Colon (tissue), 2 donors: ENCODE measurements at regions not wholly inside any gene's neighbourhood (a gene's known extent, or its start where the extent isn't known, plus 50 kb on each side); places are given as distances from the start of the nearest gene placed in this dataset.
"Not testable (repeated sequence)": the region's sequence is repeated elsewhere in the genome, so short reads cannot be mapped to it uniquely, and the experiment has no call there.

ENCODE experiments used
- FAIRE-seq: peaks from 2 replicates; lab custom pipeline; 2012; peaks lifted over from hg19 to GRCh38; lab: Jason Lieb, UNC
- donor health status: control.
- donor health status: control.

DNA sequence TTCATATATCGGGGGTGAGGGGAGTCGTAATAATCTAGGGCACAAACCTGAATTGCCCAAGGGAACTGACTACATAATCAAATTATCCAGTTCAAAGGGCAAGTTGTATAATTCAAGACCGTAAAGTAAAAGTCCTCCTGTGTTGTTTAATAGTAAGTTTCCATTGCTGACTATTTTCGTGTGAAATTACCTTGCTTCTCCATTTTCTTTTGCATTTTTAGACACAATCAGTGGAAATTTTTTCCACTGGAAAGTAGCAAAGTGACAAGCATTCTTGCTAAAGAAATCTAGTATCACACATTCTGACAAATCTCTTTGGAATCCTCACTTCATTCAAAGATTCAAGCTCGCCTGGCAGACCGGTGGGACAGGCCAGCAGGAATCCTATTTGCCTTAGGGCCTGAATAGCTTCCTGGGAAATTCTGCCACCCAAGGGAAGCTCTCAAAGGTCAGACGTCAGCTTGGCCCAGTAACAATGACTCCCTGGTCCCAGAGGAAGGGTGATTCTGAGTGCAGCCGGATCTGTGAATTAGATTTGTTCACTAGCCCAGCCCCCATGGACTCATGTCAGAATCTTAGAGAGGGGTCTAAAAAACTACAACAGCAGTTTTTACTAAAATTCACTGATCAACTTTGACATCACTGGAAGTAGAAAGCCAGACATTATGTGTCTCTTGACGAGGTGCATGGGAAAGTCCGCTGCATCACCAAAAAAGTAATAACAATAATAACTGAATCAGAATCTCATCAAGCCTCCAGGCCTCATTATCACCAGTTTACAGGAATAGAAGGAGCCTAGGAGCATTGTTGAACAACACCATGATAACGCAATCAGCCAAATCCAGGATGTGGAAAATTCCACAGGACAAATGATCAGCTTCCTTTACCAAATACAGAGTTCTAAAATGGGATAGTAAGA is 161.0 kb downstream of the SKIDA1 start:
- FAIRE-seq, result no peak

DNA sequence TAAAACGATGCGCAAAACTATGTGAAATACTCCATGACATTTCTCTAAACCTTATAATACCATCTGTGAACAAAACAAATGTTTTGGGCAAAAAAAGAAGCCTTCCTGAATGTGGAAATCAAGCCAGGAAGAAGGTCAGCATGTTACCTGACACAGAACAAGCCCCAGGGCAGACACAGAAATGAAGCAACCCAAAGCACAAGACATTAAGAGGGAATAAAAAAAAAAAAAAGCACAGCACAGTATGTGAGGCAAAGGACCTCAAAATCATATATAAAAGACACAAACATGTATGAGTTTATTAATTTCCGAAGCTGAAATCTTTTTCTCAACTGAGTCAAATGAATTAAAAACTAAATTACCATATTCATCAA is 161.8 kb downstream of the SKIDA1 start:
- FAIRE-seq, result no peak

DNA sequence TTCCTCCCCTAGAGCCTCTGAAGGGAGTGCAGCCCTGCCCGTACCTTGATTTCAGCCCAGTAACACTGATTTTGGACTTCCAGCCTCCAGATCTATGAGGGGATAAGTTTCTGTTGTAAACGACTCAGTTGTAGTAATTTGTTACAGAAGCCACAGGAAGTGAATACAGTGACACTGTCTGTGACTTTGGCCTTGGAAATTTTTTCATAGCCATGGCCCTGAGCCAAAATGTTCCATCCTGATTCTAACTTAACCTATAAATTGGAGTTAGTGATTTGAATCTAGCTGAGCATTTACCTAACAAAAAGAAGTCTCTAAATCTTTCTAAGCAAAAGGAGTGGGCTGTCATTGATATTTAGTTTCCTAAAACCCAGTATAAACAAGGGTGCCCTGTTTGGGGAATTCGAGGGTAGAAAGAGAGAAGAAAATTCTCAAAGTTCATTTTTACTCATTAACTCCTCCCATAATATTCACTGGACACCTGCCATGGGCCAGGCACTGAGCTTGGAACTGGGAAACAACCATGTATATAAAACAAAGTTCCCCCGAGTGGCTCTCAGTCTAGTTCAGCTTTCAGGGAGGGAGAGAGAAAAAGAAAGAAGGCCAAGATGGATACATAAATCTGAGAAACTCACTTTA is 162.3 kb downstream of the SKIDA1 start:
- no peak for FAIRE-seq

DNA sequence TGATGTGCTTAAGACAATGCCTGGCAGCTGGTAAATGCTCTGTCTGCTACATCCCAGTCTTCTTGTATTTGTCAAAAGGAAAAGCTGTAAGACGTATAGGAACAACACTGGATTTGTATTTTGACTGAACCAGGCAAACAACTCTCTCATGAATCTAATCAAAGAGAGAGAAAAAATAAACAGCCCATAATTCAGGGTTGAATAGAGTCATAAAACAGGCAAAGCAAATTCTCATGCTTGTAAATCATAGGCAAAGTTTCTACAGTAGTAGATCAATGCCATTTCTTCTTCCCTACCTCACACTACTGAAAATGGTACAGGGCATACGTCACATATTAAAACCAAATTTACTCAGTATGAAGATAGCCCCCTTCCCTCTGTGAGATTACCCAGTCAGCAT is 166.3 kb downstream of the SKIDA1 start:
- FAIRE-seq, result no peak

DNA sequence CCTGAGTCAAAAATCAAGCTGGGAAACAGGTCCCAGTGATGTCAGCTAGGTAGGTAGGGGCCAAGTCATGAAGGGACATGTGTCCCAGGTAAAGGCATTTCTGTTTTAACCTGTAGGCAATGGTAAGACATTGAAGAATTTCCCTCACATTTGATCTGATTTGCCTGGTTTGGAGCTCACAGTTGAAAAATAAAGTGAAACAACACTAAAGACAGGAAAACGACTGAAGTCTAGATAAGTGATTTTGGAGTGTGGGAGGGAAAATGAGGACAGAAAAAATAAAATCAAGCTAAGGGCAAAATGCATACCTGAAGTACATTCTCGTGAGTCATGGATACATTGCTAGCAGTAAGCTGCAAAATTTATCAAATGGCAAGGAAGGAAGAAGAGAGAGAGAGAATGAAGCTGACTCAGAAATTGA is 169.9 kb downstream of the SKIDA1 start:
- FAIRE-seq, result no peak

DNA sequence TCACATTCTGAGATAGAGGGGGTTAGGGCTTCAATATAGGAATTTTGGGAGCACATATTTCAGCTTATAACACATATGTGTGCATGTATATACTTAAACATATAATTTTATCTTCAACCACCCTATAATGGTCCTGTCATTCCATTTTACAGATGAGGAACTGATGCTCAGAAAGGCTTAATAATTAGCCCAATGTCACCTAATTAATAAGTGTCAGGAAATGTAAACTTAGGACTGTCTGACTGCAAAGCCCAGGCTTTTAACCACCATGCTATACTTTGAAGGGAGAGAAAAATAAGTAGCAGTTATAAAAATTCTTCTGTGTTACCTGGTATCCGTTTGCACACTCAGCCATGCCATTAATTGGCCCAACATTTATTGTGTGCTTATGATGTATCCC is 172.6 kb downstream of the SKIDA1 start:
- FAIRE-seq, result no peak

DNA sequence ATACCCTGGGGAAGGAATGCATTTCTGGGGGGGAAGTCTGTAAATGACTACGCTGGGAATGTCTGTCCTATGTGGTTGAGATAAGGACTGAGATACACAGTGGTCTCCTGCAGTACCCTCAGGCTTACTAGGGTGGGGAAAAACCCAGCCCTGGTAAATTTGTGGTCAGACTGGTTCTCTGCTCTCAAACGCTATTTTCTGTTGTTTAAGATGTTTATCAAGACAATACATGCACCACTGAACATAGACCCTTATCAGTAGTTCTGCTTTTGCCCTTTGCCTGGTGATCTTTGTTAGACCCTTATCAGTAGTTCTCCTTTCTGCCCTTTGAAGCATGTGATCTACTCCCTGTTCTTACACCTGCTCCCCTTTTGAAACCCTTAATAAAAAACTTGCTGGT is 173.9 kb downstream of the SKIDA1 start:
- not testable (repeated sequence) for FAIRE-seq

DNA sequence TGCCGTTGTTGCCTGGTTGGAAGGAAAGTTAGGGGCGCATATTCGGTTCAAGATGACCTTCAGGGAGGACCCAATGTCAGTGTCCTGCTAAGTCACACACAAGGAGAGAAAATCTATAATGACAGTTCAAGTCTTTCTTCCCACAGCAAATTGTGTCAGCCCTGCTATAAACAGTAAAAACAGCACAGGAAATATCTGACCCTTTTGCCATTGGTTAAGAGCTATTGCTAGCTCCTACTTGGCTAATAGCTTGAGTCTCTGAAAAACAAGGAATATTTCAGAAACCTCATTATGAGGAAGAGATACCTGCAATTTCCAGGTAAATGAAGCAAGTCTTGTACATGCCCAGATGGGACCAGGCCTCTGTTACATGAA is 175.6 kb downstream of the SKIDA1 start:
- FAIRE-seq, result no peak

DNA sequence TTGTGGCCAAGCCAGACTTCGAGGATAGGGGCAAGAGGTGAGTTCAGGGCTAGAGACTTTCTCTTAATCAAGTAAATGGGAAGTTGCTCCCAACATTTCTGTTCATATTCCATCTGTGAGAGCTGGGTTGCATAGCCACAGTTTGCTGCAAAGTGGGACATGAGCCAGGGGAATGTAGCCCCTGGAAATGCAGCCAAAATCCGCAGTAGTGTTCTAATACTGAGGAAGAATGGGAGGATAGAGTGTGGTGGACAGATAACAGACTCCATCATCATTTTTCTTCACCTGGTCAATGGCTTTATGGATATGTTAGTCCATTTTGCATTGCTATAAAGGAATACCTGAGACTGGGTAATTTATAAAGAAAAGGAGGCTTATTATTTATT is 177.7 kb downstream of the SKIDA1 start:
- FAIRE-seq, result no peak

DNA sequence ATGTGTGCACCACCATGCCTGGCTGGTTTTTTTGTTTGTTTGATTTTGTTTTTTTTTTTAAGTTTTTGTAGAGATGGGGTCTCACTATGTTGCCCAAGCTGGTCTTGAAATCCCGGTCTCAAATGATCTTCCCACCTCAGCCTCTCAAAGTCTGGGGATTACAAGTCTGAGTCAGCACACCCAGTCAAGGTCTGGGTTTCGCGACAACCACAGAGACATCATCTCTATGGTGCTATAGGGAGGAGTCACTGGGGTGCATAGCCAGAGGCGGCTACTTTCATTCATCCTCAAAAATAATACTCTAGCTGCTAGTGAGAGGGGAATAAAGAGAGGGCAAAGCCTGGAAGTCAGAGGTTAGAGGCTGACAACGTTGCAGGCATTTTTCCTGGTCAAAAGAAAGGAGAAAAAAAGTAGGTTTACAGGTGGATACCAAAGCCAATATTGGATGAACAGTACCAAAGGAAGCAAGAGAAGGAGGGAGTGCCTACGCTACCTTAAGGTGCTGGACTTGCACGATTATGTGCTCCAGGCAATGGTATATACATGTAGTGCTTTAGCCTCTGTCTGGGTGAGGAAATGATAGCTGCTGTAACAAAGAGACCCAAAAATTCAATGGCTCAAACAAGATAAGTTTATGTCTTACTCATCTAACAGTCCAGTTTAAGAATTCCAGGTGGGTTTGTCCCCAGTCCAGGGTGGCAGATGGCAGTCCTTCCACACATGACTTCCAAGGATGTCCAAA is 178.3 kb downstream of the SKIDA1 start:
- no peak for FAIRE-seq

DNA sequence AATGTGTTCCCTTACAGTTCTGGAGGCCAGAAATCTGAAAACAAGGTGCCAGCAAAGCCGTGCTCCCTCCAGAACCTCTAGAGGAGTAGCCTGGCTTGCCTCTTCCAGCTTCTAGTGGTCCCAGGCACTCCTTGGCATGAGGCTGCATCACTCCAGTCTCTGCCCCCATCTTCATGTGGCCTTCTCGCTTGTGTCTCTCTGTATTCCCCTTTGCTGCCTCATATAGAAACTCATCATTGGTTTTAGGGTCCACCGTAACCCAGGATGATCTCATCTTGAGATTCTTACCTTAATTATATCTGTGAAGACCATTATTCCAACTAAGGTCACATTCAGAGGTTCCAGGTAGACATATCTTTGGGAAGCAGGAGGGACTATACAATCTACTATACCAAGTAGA is 182.4 kb downstream of the SKIDA1 start:
- no peak for FAIRE-seq

DNA sequence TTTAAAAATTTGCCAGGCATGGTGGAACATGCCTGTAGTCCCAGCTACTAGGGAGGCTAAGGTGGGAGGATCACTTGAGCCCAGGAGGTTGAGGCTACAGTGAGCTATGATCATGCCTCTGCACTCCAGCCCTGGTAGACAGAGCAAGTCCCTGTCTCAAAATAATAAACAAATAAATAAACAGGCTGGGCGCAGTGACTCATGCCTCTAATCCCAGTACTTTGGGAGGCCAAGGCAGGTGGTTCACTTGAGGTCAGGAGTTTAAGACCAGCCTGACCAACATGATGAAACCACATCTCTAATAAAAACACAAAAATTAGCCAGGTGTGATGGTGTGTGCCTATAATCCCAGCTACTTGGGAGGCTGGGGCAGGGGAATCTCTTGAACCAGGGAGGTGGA is 183.0 kb downstream of the SKIDA1 start:
- FAIRE-seq, result not testable (repeated sequence)

DNA sequence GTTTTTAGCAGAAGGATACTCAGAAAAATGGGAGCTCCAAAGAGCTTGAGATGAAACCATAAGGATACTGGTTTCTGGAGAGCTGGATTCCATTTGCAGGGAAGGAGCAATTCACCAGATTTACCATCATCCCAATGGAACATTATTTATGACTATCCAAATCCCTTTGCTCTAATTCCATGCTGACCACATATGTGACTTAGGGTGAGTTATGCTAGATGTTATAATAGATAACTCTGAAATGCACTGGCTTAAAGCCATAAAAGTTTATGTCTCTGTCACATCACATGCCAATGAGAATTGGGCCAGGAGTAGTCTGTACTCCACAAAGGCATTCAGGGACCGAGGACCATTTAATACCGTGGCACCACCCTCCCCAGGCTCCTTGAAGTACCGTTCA is 185.2 kb downstream of the SKIDA1 start:
- no peak for FAIRE-seq

DNA sequence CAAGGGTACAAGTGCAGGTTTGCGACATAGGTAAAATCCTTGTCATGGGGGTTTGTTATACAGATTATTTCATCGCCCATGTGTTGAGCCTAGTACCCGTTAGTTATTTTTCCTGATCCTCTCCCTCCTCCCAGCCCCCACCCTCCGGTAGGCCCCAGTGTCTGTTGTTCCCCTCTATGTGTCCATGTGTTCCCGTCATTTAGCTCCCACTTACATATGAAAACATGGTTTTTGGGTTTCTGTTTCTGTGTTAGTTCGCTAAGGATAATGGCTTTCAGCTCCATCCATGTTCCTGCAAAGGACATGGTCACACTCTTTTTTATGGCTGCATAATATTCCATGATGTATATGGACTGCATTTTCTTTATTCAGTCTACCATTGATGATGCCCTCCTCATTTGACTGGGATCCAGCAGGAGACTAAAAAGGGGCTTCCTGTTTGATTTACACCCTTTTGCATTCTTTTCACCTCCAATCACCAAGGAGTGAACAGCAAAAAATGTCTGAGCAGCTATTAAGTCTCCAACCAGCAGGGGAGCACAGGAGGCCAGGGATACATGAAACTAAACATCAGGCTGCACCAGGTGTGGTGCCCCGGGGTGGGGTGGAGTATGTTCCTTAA is 188.2 kb downstream of the SKIDA1 start:
- FAIRE-seq, result no peak

DNA sequence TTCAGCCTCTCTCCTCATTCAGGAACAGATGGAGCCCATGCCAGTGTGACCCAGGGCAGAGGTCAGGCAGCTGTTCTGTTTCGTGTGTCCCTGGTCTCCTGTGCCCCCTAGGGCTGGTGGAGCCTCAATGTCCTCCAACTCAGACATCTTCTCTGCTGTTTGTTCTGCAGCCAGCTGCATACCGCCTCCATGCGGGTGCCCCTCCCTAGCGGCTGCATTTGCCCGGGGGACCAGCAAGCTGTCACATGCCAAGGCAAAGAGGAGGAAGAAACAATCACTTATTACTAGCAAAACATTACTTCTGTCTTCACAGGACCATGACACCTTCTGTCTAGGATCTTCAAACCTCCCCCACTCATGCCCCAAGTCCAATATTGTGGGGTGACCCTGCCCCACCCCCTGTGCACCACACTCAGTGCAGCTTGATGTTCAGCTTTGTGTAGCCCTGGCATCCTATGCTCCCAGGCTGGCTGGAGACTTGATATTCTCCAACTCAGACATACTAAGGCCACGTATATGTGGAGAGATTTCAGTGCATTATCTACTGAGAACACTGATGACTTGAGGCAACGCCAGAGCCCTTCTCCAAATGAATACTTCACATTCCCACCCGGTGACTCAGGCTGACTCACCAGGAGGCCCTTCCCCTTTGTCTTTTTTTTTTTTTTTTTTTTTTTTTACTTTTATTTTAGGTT is 188.9 kb downstream of the SKIDA1 start:
- FAIRE-seq, result no peak

DNA sequence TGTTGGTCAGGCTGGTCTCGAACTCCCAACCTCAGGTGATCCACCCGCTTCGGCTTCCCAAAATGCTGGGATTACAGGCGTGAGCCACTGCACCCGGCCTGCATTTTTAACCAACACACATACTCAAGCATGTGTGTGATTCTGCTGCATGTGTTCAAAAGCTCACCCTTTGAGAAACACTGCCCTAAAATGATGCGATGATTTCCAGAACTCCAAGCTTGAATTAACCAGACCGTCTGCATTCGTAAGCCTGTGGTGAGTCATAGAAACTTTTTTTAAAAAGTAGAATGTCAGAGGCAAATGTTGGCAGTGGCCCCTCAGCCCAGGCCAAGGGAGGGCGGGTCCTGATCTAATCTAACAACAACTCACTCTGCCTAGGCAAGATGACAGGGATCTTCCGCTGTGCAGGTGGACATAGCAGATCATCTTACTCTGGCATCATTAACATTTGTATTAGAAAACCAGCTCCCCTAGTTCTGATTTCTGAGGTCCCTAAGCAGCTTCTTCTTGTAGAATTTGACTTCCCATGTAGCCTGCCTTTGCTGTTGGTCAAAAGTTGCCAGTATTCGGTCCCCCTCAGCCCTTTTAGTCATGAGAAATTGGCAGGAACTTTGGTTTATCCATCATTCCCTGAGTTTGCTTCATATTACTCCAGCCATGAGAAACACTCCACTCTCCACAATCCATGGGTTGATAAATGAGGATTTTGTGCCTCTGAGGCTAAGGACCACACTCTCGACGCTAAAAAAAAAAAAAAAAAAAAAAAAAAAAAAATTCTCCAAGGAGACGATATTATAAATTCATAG is 190.4 kb downstream of the SKIDA1 start:
- FAIRE-seq, result no peak

DNA sequence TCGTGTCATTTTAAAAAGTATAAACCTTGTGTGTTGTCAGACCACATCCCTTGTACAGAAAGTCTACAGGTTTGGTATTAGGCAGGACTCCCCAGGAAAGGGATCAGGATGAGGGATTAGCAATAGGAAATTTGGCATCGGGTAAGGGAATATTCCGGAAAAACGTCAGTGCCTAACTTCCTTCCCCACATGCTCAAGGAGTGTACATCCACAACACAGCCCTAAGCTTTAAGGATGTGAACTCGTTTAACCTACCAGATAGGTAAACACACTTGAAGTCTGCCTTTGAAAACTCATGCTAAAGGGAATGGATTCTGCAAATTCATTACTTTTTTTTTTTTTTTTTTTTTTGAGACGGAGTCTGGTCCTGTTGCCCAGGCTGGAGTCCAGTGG is 194.9 kb downstream of the SKIDA1 start:
- no peak for FAIRE-seq

DNA sequence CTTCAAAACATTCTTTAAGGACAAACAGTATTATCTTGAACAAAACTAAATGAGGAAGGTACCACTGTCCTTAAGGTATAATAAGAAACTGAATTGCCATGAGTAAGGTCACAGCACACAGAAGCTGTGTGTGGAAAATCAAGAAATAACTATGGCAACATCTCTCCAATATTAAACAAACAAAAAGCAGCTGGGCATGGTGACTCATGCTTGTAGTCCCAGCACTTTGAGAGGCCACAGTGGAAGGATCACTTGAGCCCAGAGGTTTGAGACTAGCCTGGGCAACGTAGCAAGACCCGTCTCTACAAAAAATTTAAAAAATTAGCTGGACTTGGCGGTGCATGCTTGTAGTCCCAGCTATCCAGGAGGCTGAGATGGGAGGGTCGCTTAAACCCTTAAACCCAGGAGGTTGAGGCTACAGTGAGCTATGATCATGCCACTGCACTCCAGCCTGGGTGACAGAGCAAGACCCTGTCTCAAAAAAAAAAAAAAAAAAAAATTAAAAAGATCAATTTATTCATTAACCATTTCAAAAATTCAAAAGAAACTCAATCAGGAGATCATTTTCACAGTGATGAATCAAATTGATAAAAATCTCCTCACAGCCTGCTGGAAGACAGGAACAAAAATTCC is 195.4 kb downstream of the SKIDA1 start:
- FAIRE-seq, result no peak

DNA sequence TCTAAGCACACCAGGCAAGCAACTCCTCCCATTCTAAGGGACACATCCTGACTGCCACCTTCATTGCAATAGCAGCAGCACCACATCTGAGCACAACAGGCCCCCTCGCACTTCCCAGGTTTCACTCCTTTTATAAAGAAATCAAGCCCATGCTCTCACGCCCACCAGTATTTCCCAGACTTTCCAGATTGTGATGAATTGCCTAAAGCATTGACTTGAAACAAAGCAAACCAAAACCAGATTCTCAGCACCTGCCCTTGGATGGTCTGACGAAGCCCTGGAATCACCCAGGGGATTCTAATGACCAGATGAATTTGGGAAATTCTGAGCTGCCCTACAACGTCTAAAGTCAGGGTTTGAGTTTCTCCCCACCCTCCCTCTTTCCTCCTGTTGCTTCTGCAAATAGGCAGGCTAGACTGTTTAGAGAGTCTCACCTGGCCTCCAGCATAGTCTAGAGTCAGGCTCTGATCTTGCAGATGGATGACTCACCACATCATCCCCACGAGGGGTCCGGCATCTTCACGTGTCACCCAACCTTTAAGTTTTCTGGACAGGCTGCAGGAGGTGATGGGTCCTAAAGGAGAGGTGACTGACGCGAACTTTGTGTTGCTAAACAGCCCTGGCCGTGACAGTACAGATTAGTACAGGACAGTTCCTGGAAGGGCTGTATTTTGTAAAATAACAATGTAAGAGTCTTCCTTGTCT is 198.0 kb downstream of the SKIDA1 start:
- no peak for FAIRE-seq
